GM21825 (cell line): ENCODE measurements at regions not wholly inside any gene's neighbourhood (a gene's known extent, or its start where the extent isn't known, plus 50 kb on each side); places are given as distances from the start of the nearest gene placed in this dataset.
"Not testable (repeated sequence)": the region's sequence is repeated elsewhere in the genome, so short reads cannot be mapped to it uniquely, and the experiment has no call there.

ENCODE experiments used
- ATAC-seq: cut with Tn5 transposase; IDR thresholded peaks from one replicate; pipeline ENCODE4 v1.9.1; 2021; ENCODE audit warnings: mild to moderate bottlenecking, moderate library complexity; ENCODE audit not compliant: unreplicated experiment

DNA sequence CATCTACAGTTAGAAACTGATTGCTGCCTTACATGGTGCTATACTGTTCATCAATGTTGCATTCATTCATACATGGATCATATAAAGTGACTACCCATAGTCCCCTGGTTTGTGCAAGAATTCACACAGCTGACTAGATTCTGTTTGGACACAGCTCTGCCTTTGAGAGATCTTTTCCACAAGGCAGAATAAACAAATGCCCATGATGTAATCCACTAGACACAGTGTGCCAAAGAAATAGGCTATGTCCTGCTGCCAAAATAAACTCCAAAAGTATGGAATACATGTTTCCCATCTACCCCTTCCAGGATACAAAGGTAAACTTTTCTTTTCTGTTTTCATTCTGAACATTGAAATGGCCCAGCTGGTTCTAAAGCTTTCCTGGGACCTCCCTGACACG is 269.4 kb upstream of the CHAC2 start:
- ATAC-seq: no peak

DNA sequence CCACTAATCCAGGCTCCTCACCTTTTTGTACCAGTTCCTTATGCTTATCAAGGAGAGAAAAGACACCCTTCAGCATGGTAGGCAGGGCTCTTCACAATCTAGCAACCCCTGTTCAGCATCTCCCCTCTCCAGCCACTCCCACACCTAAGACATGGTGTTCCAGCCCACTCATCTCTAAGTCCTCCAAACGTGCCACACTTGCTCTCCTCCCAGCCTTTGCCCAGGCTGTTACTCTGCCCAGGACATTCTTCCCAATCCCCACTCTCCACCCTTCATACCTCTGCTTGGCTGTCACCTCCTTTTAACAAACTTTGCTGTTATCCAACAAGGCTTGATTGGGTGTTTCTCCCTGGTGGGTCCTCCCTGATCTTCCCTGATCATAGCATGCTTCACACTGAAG is 270.6 kb upstream of the CHAC2 start:
- ATAC-seq: no peak

DNA sequence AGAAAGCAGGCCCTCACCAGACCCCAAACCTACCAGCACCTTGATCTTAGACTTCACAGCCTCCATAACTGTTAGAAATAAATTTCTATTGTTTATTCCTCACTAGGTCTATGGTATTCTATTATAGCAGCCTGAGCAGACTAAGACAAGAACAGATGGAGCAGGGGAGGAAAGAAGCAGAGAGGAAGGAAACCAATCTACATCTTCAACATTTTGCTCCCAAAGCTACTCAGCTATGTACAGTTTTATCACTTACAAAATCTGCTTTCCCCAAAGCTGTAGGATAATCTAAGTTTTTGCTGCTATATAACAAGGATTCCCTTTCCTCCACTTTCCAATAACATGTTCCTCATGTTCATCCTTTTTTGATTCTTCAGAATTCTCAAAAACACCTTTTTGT is 274.4 kb upstream of the CHAC2 start:
- no peak for ATAC-seq

DNA sequence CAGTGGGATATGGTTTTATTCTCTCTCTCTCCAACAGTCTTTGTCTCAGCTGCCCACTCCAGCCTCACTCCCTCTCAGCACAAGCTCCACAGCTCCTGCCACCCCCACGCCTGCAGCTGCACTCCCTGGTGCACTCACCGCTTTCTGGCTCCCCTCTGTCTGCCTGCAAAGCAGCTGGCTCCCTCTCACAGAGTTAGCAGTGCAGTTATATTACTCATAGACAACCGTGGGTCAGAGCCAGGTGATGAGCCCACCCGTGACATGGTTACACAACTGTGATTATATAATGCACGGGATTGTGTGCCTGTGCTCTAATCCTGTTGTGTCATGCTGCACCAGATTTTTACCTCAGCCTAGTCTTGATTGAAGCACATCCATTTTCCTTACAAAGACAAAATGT is 276.9 kb upstream of the CHAC2 start:
- ATAC-seq: no peak

DNA sequence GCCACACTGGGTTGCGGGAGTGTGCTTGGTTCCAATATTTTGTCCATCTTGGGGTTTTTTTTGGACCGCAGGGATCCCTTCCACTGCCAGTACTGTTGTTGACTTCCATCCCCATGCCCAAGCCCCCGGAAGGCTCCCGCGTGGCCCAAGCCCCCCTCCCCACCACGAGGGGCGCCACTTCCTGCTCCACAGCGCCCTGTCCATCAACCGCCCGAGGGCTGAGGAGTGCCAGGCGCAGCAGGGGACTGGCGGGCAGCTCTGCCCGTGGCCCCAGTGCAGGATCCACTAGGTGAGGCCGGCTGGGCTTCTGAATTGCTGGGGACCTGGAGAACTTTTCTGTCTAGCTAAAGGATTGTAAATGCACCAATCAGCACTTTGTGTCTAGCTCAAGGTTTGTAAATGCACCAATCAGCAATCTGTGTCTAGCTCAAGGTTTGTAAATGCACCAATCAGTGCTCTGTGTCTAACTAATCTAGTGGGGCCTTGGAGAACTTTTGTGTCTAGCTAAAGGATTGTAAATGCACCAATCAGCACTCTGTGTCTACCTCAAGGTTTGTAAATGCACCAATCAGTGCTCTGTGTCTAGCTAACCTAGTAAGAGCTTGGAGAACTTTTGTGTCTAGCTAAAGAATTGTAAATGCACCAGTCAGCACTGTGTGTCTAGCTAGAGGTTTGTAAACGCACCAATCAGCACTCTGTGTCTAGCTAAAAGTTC is 281.3 kb upstream of the CHAC2 start:
- ATAC-seq: not testable (repeated sequence)

DNA sequence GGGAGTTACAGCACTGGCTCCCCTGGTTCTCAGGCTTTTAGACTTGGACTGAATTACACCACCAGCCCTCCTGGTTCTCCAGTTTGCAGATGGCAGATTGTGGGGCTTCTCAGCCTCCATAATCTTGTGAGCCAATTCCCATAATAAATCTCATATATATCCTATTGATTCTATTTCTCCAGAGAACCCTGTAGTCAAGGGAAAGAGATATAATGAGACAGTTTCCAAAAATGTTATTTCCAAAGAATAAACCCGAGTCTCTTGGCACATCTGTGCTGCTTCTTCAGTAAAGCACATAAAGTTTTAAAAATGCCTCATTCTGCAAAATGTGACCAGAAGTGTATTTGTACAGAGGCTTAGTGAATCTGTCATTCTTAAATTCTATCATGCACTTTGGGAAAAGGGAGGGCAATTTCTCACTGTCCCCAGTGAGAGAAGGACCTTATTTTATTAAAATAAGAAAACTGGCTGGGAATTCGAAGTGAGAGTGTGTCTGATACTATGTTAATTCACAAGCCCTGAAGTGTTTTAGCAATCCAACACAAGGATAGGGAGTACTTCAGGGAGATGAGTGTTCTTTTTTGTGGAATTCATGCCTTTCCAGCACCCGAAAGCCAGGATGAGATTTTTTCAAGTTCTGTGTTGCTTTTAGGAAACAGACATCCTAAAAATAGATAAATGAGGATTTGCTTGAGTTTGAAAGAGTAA is 282.4 kb upstream of the CHAC2 start:
- ATAC-seq: no peak

DNA sequence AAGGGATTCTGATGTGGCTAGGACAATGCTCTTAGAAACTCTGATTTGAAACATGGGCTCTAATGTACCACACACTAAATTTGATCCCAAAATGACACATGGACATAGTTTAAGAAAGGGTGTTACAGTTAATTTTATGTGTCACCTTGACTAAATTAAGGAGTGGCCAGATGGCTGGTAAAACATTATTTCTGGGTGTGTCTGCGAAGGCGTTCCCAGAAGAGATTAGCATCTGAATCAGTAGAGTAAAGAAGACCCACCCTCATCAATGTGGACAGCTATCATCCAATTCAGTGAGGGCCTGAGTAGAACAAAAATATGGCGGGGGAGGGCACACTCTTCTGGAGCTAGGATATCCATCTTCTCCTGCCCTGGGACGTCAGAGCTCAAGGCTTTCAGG is 283.1 kb upstream of the CHAC2 start:
- no peak for ATAC-seq

DNA sequence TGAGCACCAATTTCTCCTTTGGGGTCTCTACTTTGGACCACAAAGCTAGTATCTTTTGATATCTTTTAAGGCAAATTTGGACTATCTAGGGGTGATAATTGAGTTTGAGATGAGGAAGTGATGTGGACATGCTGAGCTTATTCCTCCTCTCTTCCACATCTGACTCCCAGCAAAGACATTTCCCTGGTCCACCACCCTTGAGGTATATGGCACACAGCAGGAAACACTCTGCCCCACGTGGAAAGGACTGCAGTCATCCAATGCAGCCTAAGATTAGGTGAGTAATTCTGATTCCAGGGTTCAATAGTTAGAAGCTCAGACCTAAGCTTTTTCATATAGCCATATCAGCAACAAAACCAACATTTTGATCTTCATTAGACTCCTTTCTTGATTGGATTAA is 290.1 kb upstream of the CHAC2 start:
- no peak for ATAC-seq

DNA sequence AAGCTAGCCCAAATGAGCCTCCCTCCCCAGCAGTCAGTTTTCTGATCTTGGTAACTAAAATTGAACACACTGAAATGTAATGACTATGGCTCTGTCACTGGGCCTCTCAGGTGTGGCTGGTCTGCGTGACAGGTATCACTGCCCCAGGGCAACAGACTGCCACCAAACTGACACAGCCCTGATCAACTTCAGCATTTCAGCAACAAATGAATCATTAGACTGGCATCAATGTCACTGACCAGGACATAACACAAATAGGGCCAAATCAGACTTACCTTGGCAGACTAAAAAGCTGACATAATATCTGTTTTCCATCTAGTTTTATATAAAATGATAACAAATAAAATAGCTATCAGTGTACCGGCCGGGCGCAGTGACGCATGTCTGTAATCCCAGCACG is 290.8 kb upstream of the CHAC2 start:
- no peak for ATAC-seq

DNA sequence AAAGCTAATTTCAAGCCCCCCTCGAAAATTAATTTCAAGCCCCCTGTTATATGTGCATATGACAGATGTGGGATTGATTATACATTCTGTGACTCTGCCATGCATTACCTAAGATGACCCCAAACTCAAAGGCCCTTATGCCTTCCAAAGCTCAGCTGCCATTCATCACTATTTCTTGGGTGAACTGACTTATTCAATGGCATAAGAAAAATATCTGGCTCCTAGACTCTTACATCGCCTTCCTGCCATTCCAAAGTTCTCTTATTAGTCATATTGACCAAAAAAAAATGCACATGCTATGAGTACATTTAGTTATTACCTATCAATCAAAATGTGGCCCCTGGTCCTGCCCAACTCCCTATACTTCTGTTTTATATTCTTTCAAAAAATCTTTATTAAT is 291.8 kb upstream of the CHAC2 start:
- no peak for ATAC-seq

DNA sequence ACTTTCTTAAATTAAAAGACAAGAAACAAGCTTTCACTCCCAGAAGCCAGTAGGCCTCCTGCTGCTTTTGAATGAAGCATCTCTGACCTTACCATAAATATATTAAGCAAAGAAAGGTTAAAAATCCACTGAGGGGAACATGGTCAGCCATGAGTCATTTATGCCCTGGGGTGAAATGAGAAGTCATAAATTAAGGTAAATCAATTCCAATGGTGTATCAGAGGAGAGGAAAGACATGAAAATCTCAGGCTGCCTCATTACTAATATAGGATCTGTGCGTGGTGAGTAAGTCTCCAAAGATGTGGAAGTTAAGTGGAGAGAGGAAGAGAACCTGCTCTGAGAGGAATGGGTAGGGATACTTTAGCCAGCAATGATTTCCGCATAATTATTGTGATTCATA is 292.3 kb upstream of the CHAC2 start:
- no peak for ATAC-seq

DNA sequence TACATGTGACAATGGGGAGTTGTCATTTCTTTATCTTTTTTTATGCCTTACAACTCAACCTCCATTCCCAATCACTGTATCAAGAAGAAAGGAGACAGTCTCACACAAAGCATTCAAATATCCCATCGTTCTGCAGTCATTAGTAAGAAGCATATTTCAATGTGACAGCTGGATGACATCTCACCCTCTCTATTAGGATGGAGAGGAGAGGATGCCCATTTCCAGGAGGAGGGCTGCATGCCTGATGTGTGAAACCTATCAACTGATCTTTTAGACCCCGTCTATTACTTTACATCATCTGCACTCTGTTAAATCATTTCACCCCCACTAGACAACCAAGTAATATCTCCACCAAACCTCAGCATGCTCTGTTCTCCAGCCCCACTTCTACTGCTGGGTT is 292.7 kb upstream of the CHAC2 start:
- ATAC-seq: no peak

DNA sequence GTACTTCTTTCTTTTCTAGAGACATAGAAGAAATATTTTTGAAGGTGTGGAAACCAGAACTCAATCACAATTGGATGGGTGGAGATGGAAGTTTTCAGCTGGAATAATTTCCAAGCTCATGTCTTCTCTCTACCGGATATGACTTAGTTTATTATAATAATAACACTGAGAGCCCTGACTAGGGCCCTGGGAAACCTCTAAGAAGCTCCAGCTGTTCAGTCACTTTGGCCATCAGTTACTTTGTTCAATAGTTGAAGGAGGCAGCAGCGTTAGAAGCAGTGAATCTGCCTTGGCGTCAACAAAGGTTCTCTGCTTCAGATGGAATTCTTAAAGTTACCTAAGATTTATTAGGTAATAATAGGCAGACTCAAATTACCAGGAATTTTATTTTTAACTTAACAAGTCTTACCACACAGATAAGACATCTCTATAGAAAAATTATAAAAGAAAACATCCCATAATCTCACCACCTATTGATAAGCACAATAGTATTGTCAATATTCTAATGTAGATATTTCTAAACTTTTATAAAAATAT is 293.8 kb upstream of the CHAC2 start:
- ATAC-seq: no peak

DNA sequence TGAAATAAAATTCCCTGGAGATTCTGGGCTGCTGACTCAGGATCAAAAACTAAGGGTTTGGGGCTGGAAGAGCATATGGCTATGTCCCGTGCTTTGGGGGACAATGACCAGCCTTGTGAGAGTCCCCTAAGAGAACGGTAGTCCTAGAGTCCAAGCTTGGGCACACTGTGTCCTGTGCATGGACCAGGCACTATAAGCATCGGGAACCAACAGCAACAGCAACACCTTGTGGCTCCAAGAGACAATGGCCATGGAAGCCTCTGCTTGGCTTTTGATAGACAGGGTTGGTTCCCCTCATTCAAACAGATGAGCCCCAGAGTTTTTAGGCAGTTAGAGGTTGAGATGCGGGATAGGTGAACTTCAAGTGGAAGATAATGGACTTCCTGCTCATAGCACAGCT is 294.4 kb upstream of the CHAC2 start:
- ATAC-seq: no peak

DNA sequence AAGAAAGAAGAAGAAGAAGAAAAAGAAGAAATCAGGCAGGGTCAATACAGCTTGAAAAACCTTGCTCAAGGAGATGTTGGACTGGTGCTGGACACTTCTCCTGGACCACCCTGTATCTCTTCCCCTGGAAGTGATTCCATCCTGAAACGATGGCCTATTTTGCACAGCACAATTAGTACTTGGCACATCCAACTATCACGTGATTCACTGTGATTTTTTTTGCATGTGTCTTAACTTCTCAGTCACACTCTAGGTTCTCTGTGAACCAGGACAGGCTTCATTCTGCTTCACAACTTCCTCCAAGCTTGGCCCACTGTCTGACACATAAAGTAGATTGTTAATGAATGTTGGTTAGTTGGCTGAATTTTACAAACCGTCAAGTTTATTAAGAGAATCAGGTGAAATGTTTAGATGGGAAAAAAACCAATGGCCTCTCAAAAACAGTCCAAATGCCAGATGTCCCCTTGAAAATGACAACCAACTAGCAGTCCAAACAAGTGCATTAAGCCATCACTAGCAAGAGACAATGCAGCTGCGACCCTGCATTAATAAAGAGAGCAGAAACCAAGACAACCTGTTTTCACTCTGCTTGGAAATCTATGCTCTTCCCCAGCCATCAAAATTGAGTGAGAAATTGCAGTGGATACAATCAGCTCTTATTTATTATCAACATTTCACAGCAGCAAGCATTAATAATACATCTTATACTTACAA is 300.0 kb upstream of the CHAC2 start:
- no peak for ATAC-seq

DNA sequence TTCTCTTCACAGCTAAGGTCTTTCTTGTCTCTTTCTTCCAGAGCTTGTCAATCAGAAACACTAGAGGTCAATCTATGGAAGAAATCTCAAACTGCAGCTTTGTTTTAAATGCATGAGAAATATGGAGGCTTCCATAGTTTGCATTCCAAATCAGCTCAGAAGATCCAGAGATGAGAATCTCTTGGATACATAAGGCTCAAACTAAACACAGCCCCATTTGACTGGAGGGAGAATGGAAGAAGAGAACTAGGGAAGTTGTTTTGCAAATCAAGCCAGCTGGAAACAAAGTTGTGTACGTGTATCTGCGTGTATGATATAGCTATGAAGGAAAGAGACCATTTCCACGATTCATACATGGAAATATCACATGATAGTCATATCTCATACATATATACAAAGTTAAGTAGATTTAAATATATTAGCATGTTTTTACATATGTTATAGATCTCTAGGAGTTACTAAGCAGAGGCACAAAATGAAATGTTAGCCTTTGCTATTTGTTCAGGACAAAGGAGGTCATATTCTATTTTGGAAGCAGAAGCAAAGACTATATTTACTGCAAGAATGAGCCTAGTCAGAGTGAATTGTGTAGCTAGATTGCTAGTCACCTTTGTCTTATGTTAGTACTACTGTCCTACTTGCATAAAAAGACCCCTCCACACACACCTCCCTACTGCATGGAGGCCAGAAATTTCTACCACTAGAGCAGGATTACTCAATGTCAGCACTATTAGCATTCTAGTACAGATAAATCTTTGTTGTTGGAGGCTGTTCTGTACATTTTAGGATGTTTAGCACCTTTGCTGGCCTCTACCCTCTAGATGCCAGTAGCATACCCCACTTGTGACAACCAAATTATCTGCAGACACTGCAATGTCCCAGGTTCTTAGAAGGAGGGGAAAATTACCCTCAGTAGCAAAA is 303.5 kb upstream of the CHAC2 start:
- no peak for ATAC-seq

DNA sequence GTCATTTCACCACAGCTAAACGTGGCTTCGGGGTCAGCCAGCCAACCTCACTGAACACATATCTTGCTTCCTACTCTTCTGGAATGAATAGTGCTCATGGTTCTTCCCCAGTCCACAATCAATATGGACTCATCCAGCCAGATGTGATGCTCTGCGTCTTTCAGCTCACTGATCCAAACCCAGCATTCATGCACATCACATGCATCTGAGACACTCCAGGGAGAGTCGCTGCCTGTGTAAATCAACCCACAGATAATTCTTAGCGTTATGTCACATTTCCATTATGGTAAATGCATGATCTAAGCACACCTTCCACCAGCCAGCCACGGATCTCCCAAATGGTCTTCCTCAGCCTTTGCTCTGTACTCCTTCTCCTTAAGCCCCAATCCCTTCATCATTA is 306.7 kb upstream of the CHAC2 start:
- no peak for ATAC-seq

DNA sequence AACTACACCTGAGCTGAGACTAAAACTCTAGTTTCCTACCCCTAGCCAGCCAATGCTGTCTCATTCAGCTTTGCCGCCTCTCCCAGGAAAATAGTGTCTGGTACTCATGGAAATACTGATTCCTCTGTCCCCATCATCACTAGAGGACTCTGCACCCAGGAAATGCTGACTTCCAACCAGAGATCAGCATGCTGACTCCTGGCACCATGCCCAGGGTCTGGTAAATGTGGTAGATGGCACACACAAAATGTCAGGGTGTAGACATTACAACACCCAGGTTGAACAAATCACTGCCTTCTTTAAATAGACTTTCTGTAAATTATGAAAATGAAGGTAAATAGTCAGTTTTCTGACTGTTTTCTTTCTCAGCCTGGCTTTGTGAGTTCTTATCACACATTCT is 307.3 kb upstream of the CHAC2 start:
- no peak for ATAC-seq

DNA sequence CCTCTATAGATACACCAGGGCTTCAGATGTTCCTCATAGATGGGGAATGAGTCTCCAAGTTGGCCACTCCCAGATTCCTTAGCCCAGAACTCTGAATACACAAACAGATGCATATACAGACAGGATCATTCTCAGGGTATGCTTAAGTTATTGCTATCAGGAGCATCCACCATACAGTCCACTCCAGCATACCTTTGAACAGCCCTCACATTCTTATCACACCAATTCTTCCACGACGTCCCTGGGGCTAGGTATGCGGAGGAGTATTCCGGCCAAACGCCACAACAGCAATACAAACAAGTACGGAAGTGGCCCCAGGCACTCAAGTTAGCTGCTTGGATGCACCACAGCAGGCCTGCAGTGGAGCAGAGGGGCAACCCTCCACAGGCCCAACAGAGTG is 312.5 kb upstream of the CHAC2 start:
- no peak for ATAC-seq

DNA sequence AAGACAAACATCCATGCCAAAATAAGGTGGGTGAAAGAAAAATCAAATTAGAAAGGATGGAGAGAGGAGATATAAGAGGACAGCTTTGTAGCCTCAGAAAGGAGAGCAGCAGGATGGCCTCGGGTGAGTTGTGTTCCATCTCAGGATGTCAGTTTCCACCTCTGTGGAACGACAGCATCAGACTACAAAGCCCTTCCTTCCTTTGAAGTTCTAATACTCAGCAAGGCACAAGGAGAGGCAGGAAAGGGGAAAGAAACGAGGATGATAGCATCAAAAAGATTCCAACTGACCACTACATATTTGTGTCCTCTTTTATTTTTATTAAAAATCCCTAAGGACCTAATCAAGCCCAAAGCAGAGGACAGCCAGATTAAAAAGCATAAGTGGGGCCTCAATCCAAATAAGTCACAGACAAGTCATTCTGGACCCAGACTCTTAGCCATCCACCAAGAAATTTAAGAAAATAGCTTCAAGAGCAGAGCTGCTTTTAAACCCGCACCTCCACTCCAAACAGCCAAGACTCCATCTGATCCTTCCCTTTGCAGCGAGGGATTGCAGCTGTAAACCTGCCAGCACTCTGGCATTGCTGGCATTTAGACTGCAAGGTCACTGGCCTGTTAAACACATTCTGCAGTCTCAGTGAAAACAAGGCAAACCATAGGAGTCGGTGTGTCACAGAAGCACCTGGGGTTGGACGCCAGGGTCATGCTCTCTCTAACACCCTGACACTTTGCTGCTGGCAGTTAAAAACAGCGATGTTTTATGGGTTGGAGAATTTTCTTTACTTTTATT is 314.5 kb upstream of the CHAC2 start:
- no peak for ATAC-seq
